ENCODE measurements at regions not wholly inside any gene's neighbourhood (a gene's known extent, or its start where the extent isn't known, plus 50 kb on each side); places are given as distances from the start of the nearest gene placed in this dataset.

DNA sequence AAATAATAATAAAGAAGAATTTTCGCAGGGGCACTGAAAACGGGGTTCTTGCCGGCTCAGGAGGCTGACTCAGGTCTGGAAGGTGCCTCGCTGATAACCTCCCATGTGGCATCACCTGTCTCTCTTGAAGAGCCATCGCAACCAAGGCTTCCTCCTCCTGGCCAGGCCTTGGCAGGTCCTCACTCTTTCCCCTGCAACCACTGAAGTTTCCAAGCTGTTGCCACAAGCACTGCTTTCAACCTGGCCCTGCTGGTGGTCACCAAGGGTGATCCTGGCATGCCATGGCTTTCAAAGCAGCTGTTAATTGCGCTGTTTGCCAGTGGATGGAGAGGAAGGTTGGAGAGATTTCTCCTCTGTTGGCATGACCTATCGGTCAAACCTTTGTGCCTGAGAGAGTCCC, 163.6 kb upstream of the COPS8 start:
- no peak for DNase-seq (ENCODE audit: low read depth in 3 of 3)

DNA sequence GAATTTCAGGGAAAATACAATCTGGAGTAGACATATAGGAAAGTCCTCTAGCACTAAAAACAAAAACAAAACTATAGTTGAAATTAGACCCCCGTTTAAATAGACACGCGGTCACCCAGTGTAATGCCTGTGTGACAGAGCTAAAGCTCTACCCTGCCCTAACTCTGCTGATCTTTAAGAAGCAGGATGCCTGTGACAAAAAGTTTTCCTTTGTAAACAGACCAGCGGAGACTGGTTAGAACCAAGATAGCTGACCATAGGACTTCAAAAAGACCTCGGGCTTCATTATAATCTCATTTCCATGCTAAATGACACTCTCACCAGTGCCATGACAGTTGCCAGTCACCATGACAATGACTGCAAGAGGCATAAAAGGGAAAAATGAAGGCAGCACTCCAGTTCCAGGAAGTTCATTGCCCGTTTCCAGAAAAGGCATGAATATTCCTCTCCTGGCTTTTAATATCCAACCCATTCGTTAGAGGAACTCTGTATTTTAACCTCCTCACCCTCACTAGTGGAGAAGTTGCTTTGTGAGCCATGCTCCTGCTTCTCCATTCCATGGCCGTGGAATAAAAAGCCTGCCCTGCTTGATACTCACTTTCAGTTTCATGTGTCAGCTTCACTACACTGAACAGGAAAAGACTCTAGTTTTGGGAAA, 157.2 kb upstream of the COPS8 start:
- DNase-seq (ENCODE audit: low read depth in 3 of 3): no peak

DNA sequence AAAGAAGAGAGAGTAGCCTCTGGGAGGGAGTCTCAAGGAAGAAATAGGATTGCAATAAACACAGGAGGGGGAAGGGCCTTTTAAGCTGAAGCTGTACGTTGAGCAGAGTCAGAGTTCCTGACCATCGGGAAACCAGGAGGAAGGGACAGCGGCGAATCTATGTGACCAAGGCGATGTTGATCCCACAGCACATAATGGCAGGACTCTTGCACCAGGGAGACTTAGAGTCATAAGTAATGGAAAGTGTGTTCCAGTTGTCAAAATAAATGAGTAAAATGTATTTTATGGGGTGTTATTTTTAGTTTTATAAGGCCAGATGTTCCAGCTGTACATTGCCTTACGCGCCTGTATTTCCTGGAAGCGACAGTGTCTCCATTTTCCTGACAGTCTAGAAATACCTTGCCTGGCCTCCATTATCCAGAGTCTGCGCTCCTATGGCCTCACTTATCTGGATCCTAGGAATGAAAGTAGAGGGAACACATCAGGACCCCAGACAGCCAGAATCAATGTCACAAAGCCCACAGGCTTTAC, 152.8 kb upstream of the COPS8 start:
- no peak for DNase-seq (ENCODE audit: low read depth in 3 of 3)

DNA sequence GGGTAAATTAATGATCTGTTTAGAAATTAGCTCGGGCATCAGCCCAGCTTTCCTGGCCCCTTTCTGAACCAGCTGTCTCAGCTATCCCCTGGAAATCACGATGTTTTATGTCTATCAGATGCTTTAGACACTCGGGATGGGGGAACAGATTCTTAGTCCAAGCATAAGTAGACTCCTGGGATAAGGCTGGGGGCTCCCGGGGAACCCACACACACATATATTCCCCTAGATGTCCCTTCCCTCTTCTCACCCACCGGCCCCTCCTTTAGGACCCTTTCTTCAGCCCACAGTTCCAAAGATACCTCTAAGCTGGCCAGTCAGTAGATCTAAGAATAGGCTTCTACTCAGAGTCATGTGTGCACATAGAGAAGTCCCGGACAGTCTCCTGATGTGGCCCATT, 151.5 kb upstream of the COPS8 start:
- DNase-seq (ENCODE audit: low read depth in 3 of 3): no peak

DNA sequence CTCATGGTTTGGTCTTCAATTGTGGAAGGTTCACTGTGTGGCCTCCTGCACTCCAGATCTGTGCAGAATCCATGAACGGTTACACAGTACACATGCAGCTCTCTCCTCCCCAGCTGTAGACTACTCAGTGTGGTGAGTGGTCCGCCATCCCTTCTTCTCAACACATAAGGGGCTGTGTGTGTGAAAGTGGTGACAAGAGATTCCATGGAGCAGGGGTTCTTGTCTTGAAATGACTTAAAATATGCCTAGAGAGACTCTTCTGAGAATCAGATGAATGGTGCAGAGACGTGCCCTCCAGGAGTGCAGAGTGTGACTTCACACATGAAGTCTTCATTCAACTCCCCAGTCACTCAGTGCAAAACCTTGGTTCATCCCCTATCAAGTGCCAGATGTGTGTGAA, 151.0 kb upstream of the COPS8 start:
- DNase-seq (ENCODE audit: low read depth in 3 of 3): no peak

DNA sequence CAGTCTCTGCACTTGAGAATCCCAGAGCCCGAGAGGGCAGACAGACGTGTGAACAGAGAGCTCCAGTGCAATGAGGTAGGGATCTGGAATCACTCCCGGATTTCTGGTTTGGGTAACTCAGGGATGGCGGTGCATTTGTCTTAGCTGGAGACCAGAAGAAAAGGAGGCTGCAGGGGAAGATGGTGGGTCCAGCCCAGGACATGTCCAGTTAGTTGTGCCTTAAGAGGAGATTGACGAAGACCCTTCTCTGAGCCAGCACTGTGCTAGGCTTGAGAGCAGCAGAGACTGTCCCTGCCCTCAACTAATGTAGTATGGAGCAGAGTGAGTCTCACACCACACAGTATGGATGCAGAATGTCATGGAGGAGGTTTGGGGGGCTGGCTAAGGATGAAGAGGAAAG, 150.6 kb upstream of the COPS8 start:
- no peak for DNase-seq (ENCODE audit: low read depth in 3 of 3)

DNA sequence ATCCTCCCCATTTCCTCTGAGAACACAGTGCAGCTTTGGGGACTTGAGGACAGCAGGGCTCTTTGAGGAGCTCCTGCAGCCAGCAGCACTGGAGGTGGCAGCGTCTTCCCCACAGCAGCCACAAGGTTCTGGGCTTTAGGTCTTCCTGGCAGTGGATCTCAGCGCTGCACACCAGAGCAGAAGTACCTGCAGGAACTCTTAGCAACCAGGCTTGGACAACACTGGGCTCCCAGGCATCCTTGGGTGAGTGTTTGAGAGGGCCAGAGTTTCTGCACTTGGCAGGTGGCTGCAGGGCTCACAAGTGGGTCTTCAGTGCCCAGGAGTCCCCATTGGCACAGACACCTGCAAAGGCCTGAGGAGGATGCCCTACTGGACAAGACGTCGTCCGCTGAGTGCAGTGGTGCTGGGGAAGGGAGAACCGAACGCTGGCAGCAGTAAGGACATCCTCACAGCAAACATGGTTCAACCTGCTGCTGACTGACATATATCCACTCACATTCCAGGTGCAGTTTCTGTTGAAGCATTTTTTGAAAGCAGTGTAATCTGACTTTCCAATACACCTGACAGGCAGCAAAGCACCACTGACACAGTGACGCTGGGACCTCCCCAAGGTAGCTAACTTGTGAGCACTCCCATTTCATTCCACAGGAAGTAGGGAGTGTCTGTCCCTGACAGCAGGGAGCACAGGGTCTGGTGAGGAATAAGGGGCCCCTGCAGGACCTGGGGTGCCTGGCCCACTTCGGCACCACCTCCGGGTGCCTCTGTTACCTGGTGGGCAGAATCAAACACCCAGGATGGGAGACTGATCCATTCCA, 149.9 kb upstream of the COPS8 start:
- no peak for DNase-seq (ENCODE audit: low read depth in 3 of 3)

DNA sequence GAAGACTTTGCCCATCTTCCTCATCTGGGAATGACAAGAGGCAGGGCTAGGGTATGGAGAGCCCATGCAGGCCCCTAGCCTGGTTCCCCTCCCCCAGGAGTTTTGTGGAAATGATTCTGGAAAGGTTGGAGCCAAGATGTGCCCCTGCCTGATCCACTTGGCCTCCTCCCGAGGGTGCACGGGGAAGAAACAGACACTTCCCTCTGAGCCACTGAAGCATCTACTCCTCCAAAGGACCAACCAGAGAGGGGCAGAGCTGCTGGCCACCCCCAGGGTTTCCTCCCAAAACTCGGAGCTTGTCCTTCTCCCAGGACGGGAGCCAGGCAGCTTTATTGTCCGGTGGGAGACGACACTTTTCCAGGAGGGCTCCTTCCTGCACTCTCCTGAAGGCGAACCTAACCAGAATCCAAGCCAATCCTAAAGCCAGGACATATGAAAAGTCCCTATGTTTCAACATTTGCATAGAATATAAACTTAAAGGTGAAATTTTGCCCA, 149.2 kb upstream of the COPS8 start:
- DNase-seq (ENCODE audit: low read depth in 3 of 3): no peak

DNA sequence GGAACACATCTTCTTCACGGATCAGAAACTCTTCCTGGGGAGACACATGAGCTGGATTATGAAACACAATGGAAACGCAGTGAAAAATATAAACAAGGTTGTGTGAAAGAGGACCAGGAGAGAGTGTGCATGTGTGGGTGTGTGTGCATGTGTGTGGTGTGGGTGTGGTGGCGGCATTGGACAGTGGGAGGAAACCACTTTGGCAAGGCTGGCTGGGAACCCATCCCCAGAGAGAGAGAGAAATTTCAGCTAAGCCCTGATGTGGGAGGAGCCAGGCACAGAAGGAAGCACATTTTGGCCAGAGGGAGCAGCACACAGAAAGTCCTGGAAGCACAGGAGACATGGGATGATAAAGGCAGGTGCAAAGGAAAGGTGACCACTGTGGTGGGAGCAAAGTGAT, 147.6 kb upstream of the COPS8 start:
- DNase-seq (ENCODE audit: low read depth in 3 of 3): no peak

DNA sequence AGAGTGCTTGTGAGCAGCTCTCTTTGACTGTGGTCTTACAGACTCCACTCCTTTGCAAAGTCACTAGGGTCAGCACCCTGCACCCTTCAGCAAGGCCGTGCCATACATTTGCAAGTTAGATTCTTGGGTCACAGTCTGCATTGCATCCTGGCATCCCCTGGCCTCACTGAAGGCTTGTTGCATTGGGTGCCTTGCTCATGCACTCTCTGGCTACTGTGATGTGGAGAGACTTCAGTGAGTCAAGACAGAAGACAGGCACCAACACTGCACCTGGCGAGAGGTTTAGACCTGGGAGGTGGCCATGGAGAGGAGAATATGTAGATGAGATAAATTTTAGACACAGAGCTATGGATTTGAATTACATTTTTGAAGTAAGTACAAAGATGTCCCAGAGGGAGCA, 146.4 kb upstream of the COPS8 start:
- no peak for DNase-seq (ENCODE audit: low read depth in 3 of 3)

DNA sequence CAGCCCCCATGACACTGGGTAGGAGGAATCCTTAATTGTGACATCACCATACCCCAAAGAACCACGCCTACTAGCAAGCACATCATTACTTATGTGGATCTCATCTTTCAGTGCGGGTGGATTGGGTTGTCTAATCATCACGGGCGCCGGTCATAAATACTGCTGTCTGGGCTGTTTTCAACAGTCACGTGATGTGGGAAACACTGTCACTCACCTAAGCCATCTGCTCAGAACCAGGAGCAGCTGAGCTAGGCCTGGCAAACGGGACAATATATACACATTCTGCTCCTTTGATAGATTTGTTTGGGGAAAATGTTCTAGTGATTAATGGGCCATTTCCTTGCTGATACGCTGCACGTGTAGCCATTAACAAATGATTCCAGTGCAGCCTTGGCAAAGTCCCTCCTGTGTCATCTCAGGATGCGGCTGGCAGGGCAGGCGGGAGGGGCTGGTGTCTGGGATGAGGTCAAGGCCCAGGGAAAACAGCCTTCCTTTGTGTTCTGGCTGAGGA, 145.9 kb upstream of the COPS8 start:
- no peak for DNase-seq (ENCODE audit: low read depth in 3 of 3)

DNA sequence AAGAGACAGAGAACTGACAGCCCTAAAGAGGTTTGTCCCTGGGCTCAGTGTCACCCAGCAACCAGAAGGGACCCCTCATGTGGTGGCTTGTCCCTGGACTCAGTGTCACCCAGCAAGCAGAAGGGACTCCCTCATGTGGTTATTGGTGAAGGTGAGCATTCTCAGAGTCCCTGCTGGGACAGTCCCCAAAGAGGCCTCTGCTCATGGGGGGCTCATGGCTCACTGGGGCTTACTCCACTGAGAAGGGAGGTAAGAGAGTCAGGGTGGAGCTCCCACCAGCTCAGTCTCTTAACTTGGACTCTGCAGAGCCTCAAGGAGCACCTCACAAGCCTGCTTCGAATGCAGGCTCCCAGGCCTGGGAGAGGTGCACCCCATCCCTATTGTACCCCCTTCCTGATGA, 145.2 kb upstream of the COPS8 start:
- DNase-seq (ENCODE audit: low read depth in 3 of 3): no peak

DNA sequence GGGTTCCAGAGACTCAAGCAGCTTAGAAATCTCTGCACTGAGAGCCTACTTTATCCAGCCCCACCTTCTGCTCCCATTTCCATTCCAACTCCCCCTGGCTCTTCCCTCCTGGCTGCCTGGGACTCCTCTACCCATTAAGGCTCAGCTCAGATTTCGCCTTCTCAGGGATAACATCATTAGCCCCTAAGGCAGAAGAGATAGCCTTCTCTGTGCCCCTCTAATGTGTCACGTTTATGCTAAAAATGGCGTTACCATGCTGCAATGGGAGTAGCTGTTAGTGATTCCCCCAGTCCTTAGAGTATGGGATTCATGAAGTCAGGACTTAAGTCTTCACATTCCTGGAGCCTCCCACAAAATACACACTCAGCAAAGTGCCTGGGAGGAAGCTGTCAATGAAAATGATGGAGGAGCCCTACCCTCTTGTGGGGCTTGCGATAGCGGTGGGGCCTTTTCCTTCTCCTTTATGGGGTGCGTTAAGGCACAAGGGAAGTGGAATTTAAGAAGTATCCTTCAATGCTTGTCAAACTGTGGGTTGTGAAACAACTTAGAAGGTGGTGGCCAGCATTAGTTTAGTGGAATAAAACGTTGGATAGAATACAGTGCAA, 144.7 kb upstream of the COPS8 start:
- DNase-seq (ENCODE audit: low read depth in 3 of 3): no peak

DNA sequence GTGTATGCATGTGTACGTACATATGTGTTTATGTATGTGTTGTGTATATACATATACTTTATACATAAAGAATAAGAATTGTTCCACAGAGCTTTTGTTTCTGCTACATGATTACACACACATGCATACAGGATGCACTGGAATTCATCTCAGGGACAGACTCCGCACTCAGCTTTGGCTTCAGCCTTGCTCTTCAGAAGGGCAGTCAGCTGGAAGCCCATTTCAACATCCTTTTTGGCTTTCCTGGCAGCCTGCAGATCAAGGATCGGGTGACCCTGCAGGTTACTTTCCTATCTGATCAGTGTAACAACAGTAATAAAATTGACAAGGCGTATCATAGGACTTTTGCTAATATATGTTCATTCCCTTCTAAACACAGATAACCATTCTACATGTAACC, 144.1 kb upstream of the COPS8 start:
- DNase-seq (ENCODE audit: low read depth in 3 of 3): no peak

DNA sequence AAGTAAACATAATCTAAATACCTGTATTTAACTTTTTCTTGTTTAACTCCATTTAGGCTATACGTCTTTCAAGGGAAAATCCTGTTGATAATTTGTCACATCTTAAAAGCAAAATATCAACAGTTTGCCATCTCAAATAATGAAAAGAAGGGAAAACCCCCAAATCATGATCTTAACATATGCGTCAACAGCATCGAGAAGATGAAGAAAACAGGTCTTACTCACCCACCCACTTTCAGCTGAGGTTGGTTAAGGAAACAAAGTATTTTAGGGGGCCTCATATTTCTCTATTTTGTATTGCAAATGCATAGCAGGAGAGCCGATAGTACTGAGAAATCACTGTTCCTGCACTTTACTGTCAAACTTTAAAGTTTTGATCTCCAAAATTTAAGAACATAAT, 143.1 kb upstream of the COPS8 start:
- DNase-seq (ENCODE audit: low read depth in 3 of 3): no peak

DNA sequence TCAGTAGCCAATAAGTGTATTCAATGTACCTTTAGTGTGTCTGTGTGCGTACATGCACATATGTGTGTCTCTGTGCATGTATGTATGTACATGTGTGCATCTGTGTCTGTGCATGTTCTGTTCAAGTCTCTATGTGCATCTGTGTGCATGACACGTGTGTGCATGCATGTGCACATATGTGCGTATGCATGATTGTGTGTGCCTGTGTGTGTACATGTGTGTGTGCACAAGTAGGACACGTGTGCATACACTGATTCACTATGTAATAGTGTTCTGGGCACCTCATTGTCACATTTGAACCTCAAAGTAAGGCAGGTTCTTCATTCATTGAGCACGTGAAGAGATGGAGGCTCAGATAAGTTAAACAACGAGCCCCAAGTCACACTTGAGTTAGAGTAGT, 142.6 kb upstream of the COPS8 start:
- no peak for DNase-seq (ENCODE audit: low read depth in 3 of 3)

DNA sequence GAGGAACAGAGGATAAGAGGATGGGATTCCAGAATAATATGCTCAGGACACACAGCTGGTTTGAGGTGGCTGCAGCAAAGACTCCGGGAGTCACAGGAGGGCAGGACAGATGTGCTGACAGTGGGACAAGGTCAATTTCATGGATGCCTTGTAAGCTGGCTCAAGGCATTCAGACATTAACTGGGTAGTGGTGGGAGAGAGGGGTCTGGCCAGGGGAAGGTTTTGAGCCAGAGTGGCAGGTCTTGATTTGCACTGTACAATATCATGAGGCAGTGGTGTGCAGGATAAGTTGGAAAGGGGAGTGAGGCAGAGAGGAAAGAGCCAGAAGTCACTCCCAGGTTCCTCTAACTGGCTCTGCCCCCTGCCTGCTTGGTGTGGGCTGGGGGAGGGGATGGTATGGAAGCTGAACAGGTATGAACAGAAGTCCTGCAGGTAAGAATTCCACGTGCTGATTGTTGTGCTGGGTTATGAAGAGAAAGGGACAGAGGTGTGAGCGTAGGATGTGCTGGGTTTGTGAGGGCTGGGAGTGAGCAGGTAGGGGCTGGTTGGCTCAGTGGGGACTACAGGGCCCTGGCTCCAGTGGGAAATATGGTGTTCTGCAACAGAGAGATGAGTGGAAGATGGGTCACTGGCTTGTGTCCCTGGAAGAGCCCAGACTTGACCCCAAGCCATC, 141.7 kb upstream of the COPS8 start:
- no peak for DNase-seq (ENCODE audit: low read depth in 3 of 3)

DNA sequence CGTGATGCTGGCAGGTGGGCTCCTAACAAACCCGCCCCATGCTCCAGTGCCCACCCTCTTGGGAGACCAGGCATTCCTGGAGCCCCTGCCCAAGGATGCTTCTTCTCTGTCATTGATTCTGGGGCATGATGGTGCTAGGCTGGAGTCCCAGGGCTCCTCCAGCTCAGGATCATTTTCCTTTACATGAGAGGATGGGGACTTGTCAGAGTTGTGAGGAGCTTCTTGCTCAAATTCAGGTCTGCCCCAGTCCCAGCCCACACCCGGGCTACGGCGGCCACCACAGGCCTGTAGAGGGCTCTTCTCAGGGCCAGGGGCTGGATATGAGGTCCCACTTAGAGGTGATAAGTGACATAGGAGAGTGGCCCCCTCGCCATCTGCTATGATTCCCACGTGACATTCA, 141.1 kb upstream of the COPS8 start:
- DNase-seq (ENCODE audit: low read depth in 3 of 3): no peak

DNA sequence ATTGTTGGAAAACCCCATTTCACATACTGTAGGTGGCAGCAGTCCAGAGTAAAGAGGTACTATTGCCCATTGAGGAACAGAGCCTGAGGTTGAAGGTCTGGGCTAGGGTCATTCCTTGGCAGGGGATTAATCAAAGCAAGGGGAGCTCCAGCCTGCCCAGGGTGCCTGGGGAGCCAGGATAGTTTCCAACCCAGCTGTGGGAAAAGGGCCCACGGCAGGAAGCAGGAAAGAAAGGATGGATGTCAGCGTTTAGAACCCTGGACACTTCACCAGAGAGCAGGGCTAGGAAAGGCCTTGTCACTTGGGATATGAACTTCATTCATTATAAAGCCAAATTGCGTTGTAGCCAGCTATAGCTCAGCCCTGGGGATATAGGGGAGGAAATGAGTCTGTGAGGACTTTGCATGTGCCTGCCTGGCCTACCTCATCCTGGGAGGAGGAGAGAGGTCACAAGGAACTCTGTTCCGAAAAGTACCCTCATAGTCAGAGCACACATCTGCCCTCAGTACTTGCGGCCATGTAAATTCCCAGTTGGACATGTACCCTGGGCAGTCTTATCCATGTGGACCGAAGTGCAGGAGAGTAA, 140.2 kb upstream of the COPS8 start:
- DNase-seq (ENCODE audit: low read depth in 3 of 3): no peak

DNA sequence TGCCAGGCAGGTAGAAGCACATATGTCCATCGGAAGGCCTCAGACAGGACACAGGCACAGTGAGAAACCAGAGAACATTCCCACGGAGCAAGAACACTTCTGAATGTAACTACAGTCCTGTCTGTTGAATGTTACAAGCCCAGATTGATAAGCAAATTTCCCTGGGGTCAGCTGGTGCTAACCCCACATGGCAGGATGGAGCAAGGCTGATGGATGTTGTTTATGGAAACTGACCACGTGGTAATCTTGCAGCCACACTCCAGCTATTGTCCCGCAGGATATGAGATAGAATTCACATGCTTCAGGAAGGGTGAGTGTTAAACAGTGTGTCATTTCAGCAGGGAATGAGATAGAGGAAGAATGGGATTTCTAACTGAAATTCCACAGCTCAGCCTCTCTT, 138.8 kb upstream of the COPS8 start:
- DNase-seq (ENCODE audit: low read depth in 3 of 3): no peak

DNA sequence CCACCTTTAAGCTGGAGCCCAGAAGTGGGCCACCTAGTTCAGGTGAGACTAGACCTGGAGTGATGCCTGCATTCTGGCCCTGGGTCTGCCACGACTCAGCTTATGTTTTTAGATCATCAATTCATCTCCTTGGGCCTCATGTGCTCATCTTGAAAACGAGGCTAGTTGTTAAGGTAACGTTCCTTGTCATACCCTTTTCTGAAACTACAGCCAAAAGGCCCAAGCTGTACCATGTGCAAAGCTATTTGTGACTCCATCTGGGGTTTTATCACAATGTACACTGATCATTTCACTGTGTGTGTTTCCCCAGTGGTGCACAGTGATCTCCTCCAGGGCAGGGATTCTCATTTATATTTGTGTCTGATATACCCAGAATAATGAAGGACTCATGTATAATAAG, 138.4 kb upstream of the COPS8 start:
- DNase-seq (ENCODE audit: low read depth in 3 of 3): no peak

DNA sequence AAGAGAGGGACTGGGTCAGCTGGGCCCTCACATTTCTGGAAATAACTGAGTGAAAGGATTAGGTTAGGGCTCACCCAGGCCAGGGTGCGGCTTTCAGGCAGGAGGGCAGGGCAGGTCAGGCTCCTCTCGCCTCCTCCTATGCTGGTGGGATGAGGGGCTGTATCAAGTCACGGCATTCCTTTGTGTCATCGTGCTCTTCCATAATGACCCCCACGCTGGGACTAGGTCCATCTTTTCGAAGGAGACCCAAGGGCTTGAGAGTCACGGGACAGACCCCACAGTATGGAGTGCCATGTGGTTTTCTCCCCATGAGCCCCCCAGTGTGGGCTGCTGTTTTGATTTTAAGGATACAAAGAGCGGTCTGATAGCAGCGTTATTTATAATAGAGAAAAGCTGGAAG, 137.8 kb upstream of the COPS8 start:
- DNase-seq (ENCODE audit: low read depth in 3 of 3): no peak

Data from stimulated activated CD4-positive, alpha-beta T cell treated with anti-CD3 and anti-CD28 coated beads, TNF-alpha, amount 100 ng/mL, for 4 hours (primary cell).